Neural progenitor cell (in vitro differentiated cells): ENCODE measurements at regions not wholly inside any gene's neighbourhood (a gene's known extent, or its start where the extent isn't known, plus 50 kb on each side); places are given as distances from the start of the nearest gene placed in this dataset.

Source experiments
- DNase-seq: peaks from one replicate; pipeline ENCODE4 v3.0.0-alpha.2; 2016; ENCODE audit warnings: low spot score
- H2AFZ ChIP-seq: fragments of 200-600 bp; sonication (generic); replicated peaks from 2 replicates; pipeline ENCODE4 v1.6.1; 2016; ENCODE audit warnings: antibody characterized with exemption
- H3F3A ChIP-seq: fragments of 200-600 bp; sonication (generic); 2 replicates; pipeline ENCODE4 v1.6.1; 2016; ENCODE audit warnings: antibody characterized with exemption, low read depth
- H3K27ac ChIP-seq: fragments of 200-600 bp; sonication (generic); 2 replicates; pipeline ENCODE4 v1.5.1; 2016; ENCODE audit warnings: mild to moderate bottlenecking
- H3K27me3 ChIP-seq: fragments of 200-600 bp; sonication (generic); 2 replicates; pipeline ENCODE4 v1.6.1; 2016; ENCODE audit warnings: mild to moderate bottlenecking, moderate library complexity
- H3K36me3 ChIP-seq: fragments of 200-600 bp; sonication (generic); 2 replicates; pipeline ENCODE4 v1.5.1; 2016
- H3K4me1 ChIP-seq: fragments of 200-600 bp; sonication (generic); 2 replicates; pipeline ENCODE4 v1.6.1; 2016; ENCODE audit warnings: mixed run types
- H3K4me2 ChIP-seq: fragments of 200-600 bp; sonication (generic); 2 replicates; pipeline ENCODE4 v1.6.1; 2016
- H3K4me3 ChIP-seq: fragments of 200-600 bp; sonication (generic); 2 replicates; pipeline ENCODE4 v1.5.1; 2016
- H3K79me2 ChIP-seq: fragments of 200-600 bp; sonication (generic); 2 replicates; pipeline ENCODE4 v1.6.1; 2016; ENCODE audit warnings: low read depth
- H3K9ac ChIP-seq: fragments of 200-600 bp; sonication (generic); 2 replicates; pipeline ENCODE4 v1.6.1; 2016
- H3K9me3 ChIP-seq: fragments of 200-600 bp; sonication (generic); 2 replicates; pipeline ENCODE4 v1.5.1; 2016; ENCODE audit warnings: low read depth
- H4K20me1 ChIP-seq: fragments of 200-600 bp; sonication (generic); 2 replicates; pipeline ENCODE4 v1.6.1; 2016; ENCODE audit warnings: low read depth
- H3K27ac Mint-ChIP-seq: 3 replicates; pipeline ENCODE4 v1.8.0; 2021; ENCODE audit warnings: mixed read lengths
- H3K27me3 Mint-ChIP-seq: 2 replicates; pipeline ENCODE4 v1.8.0; 2022; ENCODE audit warnings: low read depth, mild to moderate bottlenecking, inconsistent platforms, moderate library complexity, mixed read lengths; ENCODE audit not compliant: insufficient read depth
- H3K36me3 Mint-ChIP-seq: 3 replicates; pipeline ENCODE4 v1.8.0; 2021; ENCODE audit warnings: mixed read lengths
- H3K4me1 Mint-ChIP-seq: 3 replicates; pipeline ENCODE4 v1.8.0; 2021; ENCODE audit warnings: mixed read lengths
- H3K4me3 Mint-ChIP-seq: 3 replicates; pipeline ENCODE4 v1.8.0; 2021; ENCODE audit warnings: mild to moderate bottlenecking, moderate library complexity, mixed read lengths
- H3K9me3 Mint-ChIP-seq: 3 replicates; pipeline ENCODE4 v1.8.0; 2020; ENCODE audit warnings: mixed read lengths
- CTCF ChIP-seq: fragments of 200-600 bp; sonication (generic); IDR thresholded peaks from 2 replicates; pipeline ENCODE4 v1.5.1; 2017; ENCODE audit warnings: antibody characterized with exemption, mild to moderate bottlenecking
- EZH2 ChIP-seq: fragments of 200-600 bp; sonication (generic); IDR thresholded peaks from 2 replicates; pipeline ENCODE4 v1.6.1; 2017; ENCODE audit warnings: antibody characterized with exemption, mild to moderate bottlenecking, moderate library complexity
- EZH2phosphoT487 ChIP-seq: fragments of 200-600 bp; sonication (generic); IDR thresholded peaks from 2 replicates; pipeline ENCODE4 v1.6.1; 2017; ENCODE audit warnings: antibody characterized with exemption

- no peaks in the 10 kb centered on the region for H3F3A ChIP-seq
- H3K4me3 ChIP-seq: no peak overlapping the region
- no peaks in the 10 kb centered on the region for H4K20me1 ChIP-seq
- DNase-seq: no peak
- Mint-ChIP-seq H3K27me3 (no peaks in the 10 kb centered on the region), H3K4me1 (no peaks in the 10 kb centered on the region), H3K4me3 (no peak overlapping the region), H3K9me3 (peaks cover 2% of the 10 kb centered on the region), H3K36me3 (no peaks in the 10 kb centered on the region), H3K27ac (no peak overlapping the region)
- H3K27me3 ChIP-seq: no peaks in the 10 kb centered on the region
- H3K79me2 ChIP-seq: no peaks in the 10 kb centered on the region
- no peak for TF ChIP-seq CTCF
- no peak for TF ChIP-seq EZH2phosphoT487
- no peak for TF ChIP-seq EZH2
- H3K27ac ChIP-seq: no peak overlapping the region
- H3K4me2 ChIP-seq: no peak overlapping the region
- no peaks in the 10 kb centered on the region for H3K4me1 ChIP-seq
- no peak overlapping the region for H3K9ac ChIP-seq
- H3K36me3 ChIP-seq: no peaks in the 10 kb centered on the region
- no peaks in the 10 kb centered on the region for H3K9me3 ChIP-seq
- H2AFZ ChIP-seq: no peak overlapping the region
Measured at GRCh38 chr11:112579282-112579681, 318.6 kb upstream of the PLET1 start.

GRCh38 chr11:112580864-112581263 lies 320.2 kb upstream of the PLET1 start:
- Mint-ChIP-seq H3K4me1 (no peaks in the 10 kb centered on the region), H3K27ac (no peak overlapping the region), H3K4me3 (no peak overlapping the region), H3K36me3 (no peaks in the 10 kb centered on the region), H3K9me3 (peaks cover 2% of the 10 kb centered on the region), H3K27me3 (no peaks in the 10 kb centered on the region)
- TF ChIP-seq CTCF: no peak
- H3F3A ChIP-seq: no peaks in the 10 kb centered on the region
- no peaks in the 10 kb centered on the region for H3K9me3 ChIP-seq
- no peaks in the 10 kb centered on the region for H3K79me2 ChIP-seq
- no peaks in the 10 kb centered on the region for H3K27me3 ChIP-seq
- H3K27ac ChIP-seq: no peak overlapping the region
- no peak overlapping the region for H3K9ac ChIP-seq
- no peaks in the 10 kb centered on the region for H4K20me1 ChIP-seq
- no peaks in the 10 kb centered on the region for H3K36me3 ChIP-seq
- no peaks in the 10 kb centered on the region for H3K4me1 ChIP-seq
- no peak overlapping the region for H2AFZ ChIP-seq
- no peak for DNase-seq
- no peak overlapping the region for H3K4me3 ChIP-seq
- no peak overlapping the region for H3K4me2 ChIP-seq

GRCh38 chr11:112581747-112582146 lies 321.1 kb upstream of the PLET1 start:
- Histone ChIP-seq H3K4me2 (no peak overlapping the region), H3K79me2 (no peaks in the 10 kb centered on the region), H3K9ac (no peak overlapping the region), H3K9me3 (no peaks in the 10 kb centered on the region), H3K4me3 (no peak overlapping the region), H3K27ac (no peak overlapping the region), H3K4me1 (no peaks in the 10 kb centered on the region), H3F3A (no peaks in the 10 kb centered on the region), H4K20me1 (no peaks in the 10 kb centered on the region), H2AFZ (no peak overlapping the region), H3K27me3 (no peaks in the 10 kb centered on the region), H3K36me3 (no peaks in the 10 kb centered on the region)
- DNase-seq: no peak
- Mint-ChIP-seq H3K27ac (no peak overlapping the region), H3K36me3 (no peaks in the 10 kb centered on the region), H3K27me3 (no peaks in the 10 kb centered on the region), H3K4me1 (no peaks in the 10 kb centered on the region), H3K9me3 (peaks cover 2% of the 10 kb centered on the region), H3K4me3 (no peak overlapping the region)
- TF ChIP-seq CTCF (no peak), EZH2 (no peak), EZH2phosphoT487 (no peak)

- Histone ChIP-seq H3K9me3 (no peaks in the 10 kb centered on the region), H3K4me3 (no peak overlapping the region), H3K9ac (no peak overlapping the region), H3K36me3 (no peaks in the 10 kb centered on the region), H3K79me2 (no peaks in the 10 kb centered on the region), H3K27me3 (no peaks in the 10 kb centered on the region), H4K20me1 (no peaks in the 10 kb centered on the region), H3K4me1 (no peaks in the 10 kb centered on the region), H3K4me2 (no peak overlapping the region), H3F3A (no peaks in the 10 kb centered on the region), H3K27ac (no peak overlapping the region), H2AFZ (no peak overlapping the region)
- peaks cover 2% of the 10 kb centered on the region for H3K9me3 Mint-ChIP-seq
- H3K4me3 Mint-ChIP-seq: no peak overlapping the region
- TF ChIP-seq EZH2: no peak
- H3K27ac Mint-ChIP-seq: no peak overlapping the region
- no peaks in the 10 kb centered on the region for H3K36me3 Mint-ChIP-seq
- no peak for DNase-seq
- no peaks in the 10 kb centered on the region for H3K27me3 Mint-ChIP-seq
- H3K4me1 Mint-ChIP-seq: no peaks in the 10 kb centered on the region
Measured at GRCh38 chr11:112582366-112582765, 321.7 kb upstream of the PLET1 start.
